D721Med (cell line): ENCODE measurements at regions not wholly inside any gene's neighbourhood (a gene's known extent, or its start where the extent isn't known, plus 50 kb on each side); places are given as distances from the start of the nearest gene placed in this dataset.

Source experiments
- DNase-seq: peaks from one replicate; pipeline ENCODE4 v3.0.0; 2011; ENCODE audit warnings: low spot score; ENCODE audit not compliant: insufficient read length
- FAIRE-seq: peaks from 2 replicates; lab custom pipeline; 2011; peaks lifted over from hg19 to GRCh38; lab: Jason Lieb, UNC
- CTCF ChIP-seq: IDR thresholded peaks from 2 replicates; pipeline ENCODE4 v1.5.1; 2012; ENCODE audit warnings: mild to moderate bottlenecking, control low read depth; ENCODE audit not compliant: insufficient read depth; ENCODE audit errors: missing control alignments

GRCh38 chr5:124906339-124907097 is 160.1 kb upstream of the ZNF608 start:
- DNase-seq (no peak), FAIRE-seq (no peak)

GRCh38 chr5:124907098-124907644 is 160.7 kb upstream of the ZNF608 start:
- no peak for DNase-seq
- FAIRE-seq = no peak

More at GRCh38 chr5:124906339-124907097, 160.1 kb upstream of the ZNF608 start:
- TF ChIP-seq CTCF = no peak

GRCh38 chr5:124908581-124909451 is 162.4 kb upstream of the ZNF608 start:
- DNase-seq = no peak
- FAIRE-seq = peak; percentile 86
- TF ChIP-seq CTCF = no peak

More at GRCh38 chr5:124907098-124907644, 160.7 kb upstream of the ZNF608 start:
- TF ChIP-seq CTCF = no peak

GRCh38 chr5:124909734-124910133 is 163.3 kb upstream of the ZNF608 start:
- FAIRE-seq (no peak), DNase-seq (no peak)
- peak; percentile 17 for TF ChIP-seq CTCF

GRCh38 chr5:124910354-124911016 is 164.0 kb upstream of the ZNF608 start:
- DNase-seq = no peak
- TF ChIP-seq CTCF = no peak
- FAIRE-seq = no peak

GRCh38 chr5:124912638-124913328 is 166.3 kb upstream of the ZNF608 start:
- TF ChIP-seq CTCF = no peak
- FAIRE-seq = no peak
- DNase-seq = no peak
